ENCODE measurements at regions not wholly inside any gene's neighbourhood (a gene's known extent, or its start where the extent isn't known, plus 50 kb on each side); places are given as distances from the start of the nearest gene placed in this dataset.
A peak's percentile ranks its signal among the peaks of the same experiment; 100 is the strongest.
"Not testable (repeated sequence)": the region's sequence is repeated elsewhere in the genome, so short reads cannot be mapped to it uniquely, and the experiment has no call there.

DNA sequence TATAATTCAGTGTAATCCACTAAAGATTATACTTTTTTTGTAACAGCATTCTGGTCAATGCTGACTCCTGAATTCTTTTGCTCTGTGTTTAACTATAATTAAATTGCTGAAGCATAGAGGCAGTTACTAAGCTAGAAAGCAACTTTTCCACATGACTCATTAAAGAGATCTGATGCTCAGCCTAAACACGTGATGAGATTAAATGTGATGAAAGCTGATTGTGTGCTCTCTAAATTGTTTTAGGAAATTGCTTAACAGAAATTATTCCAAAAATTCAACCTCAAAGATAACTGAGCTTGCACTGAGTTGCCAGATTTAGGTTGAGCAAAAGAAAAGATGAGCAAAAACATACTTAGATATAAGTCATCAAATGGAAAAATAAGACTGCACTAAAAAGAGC lies 1033.6 kb downstream of the FAM181B start:
- no peak for DNase-seq

DNA sequence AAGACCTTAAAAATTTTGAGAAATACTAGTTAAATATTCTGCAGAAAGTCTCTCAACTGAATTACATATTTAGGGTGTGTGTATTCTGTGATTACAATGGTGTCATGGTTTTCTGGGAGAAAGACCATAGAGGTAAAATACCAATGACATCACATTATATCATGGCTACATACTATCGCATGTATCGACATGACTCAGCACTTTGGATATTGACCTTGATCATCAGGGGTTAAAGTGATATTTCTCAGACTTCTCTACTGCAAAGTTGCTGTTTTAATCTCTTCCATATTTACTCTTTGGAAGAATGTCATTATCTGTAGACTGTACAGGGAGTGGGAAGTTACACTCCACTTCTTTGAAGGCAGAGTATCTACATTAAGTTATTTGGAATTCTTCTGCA lies 1046.6 kb downstream of the FAM181B start:
- no peak for DNase-seq

DNA sequence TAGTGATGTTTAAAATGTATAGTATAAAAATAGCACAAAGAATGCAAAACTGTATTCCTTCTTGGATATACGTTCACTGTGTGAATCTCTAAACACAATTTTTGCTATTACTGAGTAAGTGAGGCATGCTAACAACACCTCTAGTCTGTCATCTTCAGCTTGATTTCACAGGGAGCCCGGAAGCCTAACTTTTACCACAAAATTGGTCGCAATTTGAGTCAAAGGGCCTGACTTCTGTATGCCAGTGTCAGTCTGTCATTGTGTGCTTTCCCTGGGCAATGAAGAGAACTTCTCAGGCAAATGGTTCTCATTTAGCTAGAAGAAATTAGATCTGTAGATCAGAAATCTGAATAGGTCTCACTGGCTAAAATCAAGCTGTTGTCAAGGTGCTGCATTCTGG lies 1059.5 kb downstream of the FAM181B start:
- DNase-seq = no peak

DNA sequence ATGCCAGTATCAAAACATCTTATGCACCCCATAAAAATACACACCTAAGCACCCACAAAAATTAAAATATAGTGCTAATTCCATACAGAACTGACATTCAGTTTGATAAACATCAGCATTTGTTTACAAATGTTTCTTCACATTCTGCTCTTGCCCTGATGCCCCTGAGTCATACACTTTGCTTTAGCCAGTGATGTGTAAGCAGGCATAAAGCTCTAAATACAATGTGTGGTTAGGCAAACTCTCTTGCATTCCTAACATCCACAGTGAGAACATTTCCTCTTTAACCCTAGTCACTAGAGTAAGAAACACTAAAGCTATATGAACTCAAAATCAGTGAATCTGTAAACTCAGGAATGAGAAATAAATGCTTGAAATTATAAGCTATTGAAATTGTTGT lies 1060.7 kb downstream of the FAM181B start:
- DNase-seq = no peak

DNA sequence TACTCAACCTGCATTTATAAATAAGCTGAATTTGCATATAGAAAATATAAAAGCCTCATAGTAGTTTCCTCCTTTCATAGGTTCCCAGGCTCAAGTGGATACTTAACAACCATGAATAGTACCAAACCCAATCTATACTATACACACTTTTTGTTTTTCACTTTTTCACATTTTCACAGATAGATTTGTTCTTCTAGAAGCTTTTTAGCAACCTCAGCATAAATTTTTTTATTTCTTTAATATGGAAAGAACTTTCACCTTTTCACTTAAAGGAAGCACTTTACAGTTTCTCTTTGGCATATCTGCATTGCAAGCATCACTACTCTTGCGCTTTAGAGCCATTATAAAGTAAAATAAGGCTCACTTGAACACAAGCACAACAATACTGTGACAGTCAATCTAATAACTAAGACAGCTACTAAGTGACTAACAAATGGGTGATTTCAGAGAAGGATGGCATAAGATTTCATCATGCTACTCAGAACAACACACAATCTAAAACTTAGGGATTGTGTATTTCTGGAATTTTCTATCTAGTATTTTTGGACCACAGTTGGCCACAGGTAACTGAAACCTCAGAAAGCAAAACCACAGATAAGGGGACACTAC lies 1063.6 kb downstream of the FAM181B start:
- DNase-seq = no peak

DNA sequence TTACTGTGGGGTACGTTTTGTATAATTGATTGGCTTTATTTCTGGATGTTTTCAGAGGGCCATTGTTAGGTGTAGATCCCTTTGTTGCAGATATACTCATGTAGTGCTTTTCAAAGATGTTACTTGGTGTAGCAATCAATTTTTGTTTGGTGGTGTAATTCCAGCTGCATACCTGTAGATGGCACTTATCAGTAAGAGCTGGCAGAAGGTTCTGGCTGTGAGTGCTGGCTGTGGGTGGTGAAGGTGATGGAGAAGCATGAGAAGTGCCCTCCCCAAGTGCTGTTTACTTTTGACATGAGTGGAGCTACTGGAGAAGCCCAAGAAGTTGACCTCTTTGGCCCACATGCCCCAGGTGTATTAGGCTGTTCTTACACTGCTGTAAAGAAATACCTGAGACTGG lies 1074.9 kb downstream of the FAM181B start:
- DNase-seq = peak; percentile 42

DNA sequence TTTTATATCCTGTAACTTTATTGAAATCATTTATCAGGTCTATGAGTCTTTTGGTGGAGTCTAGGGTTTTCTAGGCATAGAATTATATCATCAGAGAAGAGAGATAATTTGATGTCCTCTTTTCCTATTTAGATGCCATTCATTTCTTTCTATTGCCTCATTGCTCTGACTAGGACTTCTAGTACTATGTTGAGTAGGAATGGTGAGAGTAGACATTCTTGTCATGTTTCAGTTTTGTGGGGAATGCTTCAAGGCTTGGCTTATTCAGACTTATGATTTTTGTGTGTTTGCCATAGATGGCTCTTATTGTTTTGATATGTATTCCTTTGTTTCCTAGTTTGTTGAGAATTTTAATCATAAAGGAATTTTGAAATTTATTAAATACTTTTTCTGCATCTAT lies 1078.3 kb downstream of the FAM181B start:
- DNase-seq = no peak

DNA sequence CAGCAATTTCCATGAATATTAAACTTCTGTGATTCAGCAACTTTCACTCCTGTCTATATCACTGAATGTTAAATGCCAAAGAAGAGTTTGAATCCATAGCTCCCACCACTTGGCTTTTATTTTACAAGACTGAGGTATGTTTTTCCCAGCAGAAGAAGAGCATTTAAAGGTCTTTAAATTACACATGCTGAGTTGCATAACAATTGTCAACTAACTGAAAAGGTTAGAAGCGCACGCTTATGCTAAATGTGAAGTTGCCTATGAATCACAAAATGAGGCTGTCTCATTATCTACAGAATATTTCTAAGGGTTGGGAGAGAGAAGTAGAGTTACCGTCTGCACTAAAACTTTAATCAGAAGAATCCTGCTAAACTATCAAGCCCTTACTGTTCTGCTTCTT lies 1086.3 kb downstream of the FAM181B start:
- DNase-seq = no peak

DNA sequence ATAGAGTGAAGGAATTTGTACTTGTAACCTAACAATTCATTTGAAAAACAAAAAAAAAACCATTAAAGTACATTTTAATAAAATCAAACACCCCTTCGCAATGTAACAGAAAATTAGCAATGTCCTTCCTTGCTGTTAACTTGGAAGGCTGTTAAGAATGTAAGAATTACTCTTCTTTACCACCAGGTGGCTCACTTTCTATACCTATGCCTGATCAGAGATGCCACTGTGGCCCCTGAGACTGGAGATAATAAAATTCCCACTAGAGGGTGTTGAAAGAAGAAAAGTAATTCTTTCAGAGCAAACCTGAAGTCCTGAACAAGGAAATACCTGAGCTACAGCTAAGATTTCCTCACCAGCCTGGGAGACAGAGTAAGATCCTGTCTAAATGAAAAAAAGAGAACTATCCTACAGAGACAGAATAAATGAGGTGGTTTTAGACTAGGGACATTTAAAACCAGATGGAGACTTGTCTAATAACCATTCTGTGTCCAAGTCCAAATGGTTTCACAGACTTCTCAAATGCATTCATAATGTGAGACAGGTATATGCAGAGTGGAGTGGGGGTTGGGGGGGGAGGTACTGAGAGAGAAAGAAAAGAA lies 1089.3 kb downstream of the FAM181B start:
- peak; percentile 54 for DNase-seq

DNA sequence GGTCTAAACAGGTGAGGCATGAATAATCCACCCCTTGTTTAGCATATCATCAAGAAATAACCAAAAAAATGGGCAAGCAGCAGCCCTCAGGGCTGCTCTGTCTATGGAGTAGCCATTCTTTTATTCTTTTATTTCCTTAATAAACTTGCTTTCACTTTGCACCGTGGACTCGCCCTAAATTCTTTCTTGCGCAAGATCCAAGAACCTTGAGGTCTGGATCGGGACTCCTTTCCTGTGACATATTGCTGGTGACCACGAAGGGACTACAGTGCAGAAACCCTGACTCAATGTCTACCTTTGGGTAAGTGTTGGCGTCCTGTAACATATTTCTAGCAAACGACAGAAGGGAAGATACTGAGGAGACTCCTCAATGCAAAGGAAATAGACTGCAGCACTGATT lies 1099.2 kb downstream of the FAM181B start:
- no peak for DNase-seq

DNA sequence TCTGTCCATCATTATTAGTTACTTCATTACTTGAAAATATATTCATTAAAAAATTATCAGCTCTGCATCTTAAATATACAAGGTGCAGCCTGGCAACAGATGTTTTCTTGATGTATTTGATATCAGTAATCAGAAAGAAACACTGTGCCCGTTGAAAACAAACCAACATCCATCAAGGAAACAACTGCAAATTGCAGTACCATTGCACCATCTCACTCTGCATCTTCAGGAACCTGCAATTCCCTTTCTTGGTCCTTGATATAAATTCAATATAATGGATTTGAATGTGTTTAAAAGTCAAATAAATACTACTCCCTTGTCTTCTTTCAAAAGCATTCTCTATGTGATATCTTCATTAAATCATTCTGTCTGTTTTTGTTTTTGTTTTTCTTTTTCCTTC lies 1131.2 kb downstream of the FAM181B start:
- DNase-seq = no peak

DNA sequence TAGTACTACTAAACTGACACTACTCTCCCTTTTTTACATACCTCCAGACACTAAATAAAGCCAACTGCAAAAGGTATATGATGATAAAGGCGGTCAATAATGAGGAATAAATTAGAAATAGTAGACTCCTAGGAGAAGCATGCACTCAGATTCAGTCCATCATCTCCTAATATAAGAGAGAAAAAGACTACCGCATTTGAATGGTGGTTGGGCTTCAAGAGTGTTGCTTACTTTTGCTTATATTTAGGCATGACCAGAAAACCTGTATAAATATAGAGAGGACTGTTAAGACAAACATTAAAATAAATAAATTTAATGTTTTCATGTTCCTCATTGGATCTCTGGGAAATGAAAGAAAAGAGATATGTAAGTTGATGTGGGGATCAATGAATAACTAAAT lies 1137.0 kb downstream of the FAM181B start:
- DNase-seq = no peak

DNA sequence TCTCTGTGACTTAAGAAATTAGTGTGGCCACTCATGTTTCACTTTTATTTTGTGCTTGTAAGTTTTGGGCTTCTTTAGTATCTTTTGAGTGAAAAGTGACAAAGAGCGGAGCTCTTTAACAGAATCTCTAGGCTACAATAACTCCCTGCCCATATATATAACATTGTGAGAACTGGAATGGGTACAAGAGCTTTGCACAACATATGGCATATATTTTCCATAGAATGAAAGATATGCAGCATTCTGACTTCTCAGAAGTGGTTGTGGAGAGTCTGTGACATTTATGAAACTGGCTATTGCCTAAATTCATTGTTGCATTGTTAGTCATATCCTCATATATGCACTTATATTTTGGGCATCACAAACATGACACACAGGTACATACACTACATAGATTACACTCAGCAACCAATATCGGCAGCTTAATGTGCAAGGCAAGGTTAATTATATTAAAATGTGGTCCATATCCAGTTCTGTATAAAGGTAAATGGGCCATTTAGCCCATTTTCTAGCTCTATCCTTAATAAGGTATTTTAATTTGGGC lies 1148.2 kb downstream of the FAM181B start:
- no peak for DNase-seq

DNA sequence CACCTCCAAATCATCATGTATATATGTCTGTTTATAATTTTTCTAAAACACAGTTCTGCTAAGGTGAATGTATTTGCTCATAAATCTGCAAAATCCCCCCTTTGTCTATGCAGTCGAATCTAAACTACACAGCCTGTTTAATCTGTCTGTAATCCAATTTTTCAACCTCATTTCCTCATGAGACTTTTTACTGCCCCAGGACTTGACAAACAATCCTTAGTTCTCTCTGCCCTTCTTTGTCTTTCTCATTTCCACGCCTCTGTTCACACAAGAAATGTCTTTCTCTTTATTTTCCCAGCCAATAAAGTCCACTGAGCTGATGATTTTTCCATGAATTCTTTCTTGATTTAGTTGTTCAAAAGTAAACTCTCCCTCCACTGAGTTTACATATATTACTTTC lies 1154.3 kb downstream of the FAM181B start:
- DNase-seq = no peak

DNA sequence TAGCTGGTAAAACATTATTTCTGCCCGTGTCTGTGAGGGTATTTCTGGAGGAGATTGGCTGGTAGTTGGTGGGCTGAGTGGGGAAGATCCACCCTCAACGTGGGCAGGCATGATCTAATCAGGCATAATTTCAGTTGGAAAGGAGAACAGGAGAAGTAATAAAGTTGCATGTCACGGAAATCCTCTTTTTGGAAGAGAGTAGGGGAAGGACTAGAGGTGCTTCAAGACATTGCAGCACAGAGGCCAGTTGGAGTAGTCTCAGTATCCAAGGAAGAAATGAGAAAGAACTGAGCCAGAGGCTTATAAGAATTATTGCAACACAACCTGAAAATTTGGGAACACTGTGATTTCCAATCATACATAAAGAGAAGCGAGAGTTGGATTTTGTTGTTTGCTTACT lies 1155.1 kb downstream of the FAM181B start:
- no peak for DNase-seq

DNA sequence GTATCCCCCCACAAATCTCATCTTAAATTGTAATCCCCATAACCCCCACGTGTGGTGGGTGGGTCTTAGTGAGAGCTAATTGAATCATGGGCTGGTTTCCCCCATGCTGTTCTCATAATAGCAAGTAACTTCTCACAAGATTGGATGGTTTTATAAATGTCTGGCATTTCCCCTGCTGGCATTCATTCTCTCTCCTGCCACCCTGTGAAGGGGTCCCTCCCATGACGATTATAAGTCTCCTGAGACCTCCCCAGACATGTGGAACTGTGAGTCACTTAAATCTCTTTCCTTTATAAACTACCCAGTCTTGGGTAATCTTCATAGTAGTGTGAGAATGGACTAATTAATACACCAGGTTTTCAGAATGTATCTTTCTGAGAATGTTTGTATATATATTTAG lies 1159.4 kb downstream of the FAM181B start:
- DNase-seq = no peak

DNA sequence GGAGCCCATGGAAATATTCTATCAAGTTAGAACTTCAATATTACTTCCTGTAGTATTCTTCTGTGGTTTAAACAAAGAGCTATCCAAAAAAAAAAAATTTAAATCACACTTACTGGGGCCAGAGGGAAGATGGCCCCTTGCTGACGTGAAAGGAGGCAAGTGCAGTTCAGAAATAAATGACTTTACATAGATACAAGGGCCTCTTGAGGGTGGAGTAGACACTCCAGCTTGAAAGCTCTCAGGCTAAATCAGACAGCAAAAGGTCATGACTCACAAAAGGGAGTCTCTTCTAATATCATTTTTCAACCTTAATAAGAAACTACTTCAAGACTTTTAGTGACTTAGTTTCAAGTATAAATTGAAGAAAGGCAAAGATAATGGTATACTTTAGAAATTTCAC lies 1160.3 kb downstream of the FAM181B start:
- no peak for DNase-seq

DNA sequence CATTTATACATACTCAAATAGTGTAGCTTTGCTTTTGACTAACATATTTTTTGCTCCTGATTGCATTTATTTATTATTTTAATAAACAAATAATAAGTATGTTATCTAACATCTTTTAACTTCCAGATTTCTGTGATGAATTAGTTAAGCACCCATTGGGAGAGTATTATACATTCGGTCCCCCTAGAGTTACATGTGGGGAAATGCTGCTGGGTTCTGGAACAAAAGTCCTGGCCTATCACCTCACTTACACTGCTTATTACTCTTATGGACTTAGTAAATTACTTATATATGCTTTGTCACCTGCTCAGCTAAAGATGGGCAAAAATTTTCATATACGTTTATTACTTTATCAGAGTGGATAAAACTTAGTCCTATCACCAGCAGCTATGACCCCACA lies 1163.0 kb downstream of the FAM181B start:
- no peak for DNase-seq

DNA sequence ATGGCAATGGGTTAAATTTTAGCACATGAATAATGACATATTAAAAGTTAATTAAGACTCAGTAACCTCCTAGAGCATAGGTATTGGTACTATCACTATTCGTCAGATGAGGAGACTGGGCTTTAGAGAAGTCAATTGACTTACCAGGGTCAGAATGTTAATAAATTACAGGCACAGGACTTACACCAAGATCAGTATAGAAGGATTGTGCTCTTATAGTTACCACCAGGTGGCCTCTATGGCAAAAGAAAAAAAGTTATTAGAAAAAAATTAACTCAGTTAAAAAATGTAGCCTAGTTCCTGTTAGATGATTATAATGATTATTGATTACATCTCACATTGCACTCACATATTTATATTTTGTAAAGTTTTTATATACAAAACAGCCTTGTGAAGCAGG lies 1163.7 kb downstream of the FAM181B start:
- DNase-seq = no peak

DNA sequence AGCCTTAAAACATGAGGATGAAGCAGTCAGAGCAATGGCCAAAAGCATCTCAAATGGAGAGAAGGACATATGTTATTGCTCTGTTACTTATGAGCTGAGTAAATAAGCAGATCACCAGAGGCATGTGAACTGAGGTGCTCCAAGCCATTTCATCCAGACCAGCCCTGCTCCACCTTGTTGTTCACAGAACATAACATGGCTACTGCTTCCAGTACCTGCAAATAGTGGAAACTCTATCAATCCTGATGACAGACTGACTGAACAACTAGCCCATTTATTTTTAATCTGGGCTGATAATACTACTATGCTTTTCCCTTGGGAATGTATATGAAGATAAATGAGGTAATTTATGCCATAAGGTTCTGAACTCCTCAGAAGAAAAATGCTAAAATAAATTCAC lies 1164.7 kb downstream of the FAM181B start:
- no peak for DNase-seq

DNA sequence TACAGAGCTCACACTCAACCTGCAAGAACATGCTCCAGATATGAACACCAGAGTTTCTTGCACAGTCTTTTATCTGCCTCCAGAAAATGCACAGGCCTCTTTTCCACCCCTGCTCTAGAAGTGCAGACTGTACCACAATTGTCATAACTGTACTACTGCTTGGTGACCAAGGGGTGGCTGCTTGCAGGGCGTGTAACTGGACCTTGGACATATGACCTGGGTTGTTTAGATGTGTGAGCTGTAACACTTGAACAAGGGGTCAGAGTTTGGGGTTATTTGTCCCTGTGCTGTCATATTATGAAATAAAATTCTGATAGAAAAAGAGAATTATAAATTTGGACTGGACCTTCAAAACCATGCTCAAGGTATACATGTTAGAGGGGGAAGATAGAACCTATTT lies 1185.5 kb downstream of the FAM181B start:
- no peak for DNase-seq

DNA sequence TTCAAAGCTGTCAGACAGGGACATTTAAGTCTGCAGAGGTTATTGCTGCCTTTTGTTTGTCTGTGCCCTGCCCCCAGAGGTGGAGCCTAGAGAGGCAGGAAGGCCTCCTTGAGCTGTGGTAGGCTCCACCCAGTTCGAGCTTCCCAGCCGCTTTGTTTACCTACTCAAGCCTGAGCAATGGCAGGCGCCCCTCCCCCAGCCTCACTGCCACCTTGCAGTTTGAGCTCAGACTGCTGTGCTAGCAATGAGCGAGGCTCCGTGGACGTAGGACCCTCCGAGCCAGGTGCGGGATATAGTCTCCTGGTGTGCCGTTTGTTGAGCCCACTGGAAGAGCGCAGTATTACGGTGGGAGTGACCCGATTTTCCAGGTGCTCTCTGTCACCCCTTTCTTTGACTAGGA lies 1193.9 kb downstream of the FAM181B start:
- not testable (repeated sequence) for DNase-seq

DNA sequence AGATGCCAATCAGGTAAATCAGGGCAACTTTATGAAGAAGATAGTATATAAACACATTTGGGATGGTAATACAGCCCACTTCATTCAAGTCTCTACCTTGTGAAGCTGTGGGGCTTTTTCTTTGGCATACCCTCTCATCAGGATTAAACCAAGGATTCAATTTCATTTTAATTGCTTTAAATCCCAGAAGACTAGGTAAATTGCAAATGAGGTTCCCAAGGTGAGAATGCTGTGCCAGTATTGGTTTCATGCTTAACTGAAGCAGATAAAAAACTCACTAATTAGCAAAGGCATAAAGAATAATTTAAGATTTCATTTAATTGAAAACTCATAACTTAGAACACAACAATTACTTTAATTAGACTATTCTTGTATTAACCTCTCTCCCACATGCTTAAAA lies 1218.1 kb downstream of the FAM181B start:
- DNase-seq = no peak

DNA sequence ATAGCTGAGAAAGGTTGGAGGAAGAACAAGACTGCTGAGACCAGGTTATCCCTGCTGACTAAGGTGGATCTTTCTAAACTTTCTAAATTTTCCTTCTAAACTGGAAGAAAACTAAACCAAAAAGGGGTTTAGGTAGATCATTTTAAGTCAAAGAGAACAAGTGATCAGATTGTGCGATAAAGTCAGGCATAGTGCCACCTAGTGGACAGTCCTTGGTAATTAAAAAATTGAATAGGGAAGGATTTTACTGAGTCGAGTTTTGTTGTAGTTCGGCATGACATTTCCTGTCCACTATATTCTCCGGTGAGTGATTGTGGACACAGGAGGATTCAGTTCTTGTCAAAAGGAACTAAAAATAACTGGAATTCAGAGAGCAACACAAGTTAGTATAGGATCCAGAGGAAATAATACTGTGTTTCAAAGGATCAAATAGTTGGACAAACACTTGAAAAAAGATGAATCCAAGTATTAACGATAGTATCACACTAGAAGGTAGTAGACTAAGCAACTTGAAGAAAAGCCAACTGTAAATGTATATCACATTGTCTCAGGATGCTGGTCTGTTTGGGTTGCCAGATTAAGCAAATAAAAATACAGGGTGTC lies 1236.4 kb downstream of the FAM181B start:
- DNase-seq = peak; percentile 28

DNA sequence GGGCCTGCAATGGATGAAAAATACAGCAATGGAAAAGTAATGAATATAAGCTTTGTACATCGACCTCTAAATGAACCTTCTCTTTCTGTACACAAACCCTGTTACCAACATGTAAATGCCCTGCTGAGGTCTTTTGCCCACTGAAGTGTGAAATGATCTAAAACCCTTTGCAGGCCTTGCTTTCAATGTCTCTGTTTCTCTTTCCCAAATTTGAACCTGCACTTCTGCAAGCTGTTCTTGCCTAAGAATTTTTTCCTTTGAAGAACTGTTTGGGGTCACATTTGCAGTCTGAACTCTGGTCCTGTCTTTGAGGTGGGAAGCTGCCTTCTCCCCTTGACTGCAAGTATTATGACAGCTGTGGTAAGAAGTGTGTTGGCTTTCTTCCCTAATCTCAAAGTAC lies 1237.1 kb downstream of the FAM181B start:
- no peak for DNase-seq
